MM.1S (cell line): ENCODE measurements at regions not wholly inside any gene's neighbourhood (a gene's known extent, or its start where the extent isn't known, plus 50 kb on each side); places are given as distances from the start of the nearest gene placed in this dataset.
A peak's percentile ranks its signal among the peaks of the same experiment; 100 is the strongest.

Experiments used
- EZH2 ChIP-seq: fragments of 300-600 bp; sonication (generic); optimal IDR thresholded peaks from 2 replicates; pipeline ENCODE3; 2017; ENCODE audit warnings: low read depth, mild to moderate bottlenecking, antibody characterized with exemption, low read length, mixed read lengths
- EZH2phosphoT487 ChIP-seq: fragments of 300-600 bp; sonication (generic); IDR thresholded peaks from 2 replicates; pipeline ENCODE4 v1.6.1; 2018; ENCODE audit warnings: antibody characterized with exemption, low read length
- TF ChIP-seq, protein P1 (sequence below): fragments of 300-600 bp; sonication (generic); IDR thresholded peaks from 2 replicates; pipeline ENCODE4 v1.5.1; 2016; ENCODE audit warnings: antibody characterized with exemption, low read length, mixed read lengths

DNA sequence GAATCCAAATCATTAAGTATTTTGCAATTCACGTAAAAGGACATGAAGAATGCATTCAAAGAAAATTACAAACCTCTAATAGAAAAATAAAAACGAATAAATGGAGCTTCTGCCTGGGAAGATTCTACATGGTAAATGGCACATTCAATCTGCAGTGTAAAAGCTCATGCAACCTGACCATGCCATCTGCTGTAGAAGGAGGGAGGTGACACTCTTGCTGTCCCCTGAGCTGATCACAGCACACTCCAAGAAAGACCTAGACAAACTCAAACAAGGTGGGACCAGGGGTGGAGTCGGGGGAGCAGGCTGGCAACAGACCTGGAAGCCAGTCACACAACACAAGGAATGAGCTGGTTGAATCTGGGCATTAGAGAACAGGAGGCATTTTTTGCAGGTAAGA is 101.8 kb downstream of the BDH1 start:
- TF ChIP-seq, protein P1, sequence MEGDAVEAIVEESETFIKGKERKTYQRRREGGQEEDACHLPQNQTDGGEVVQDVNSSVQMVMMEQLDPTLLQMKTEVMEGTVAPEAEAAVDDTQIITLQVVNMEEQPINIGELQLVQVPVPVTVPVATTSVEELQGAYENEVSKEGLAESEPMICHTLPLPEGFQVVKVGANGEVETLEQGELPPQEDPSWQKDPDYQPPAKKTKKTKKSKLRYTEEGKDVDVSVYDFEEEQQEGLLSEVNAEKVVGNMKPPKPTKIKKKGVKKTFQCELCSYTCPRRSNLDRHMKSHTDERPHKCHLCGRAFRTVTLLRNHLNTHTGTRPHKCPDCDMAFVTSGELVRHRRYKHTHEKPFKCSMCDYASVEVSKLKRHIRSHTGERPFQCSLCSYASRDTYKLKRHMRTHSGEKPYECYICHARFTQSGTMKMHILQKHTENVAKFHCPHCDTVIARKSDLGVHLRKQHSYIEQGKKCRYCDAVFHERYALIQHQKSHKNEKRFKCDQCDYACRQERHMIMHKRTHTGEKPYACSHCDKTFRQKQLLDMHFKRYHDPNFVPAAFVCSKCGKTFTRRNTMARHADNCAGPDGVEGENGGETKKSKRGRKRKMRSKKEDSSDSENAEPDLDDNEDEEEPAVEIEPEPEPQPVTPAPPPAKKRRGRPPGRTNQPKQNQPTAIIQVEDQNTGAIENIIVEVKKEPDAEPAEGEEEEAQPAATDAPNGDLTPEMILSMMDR = peak; percentile 37
- TF ChIP-seq EZH2 (no peak), EZH2phosphoT487 (no peak)
